Sigmoid colon (tissue), 4 donors: ENCODE measurements at regions not wholly inside any gene's neighbourhood (a gene's known extent, or its start where the extent isn't known, plus 50 kb on each side); places are given as distances from the start of the nearest gene placed in this dataset.
"Not testable (repeated sequence)": the region's sequence is repeated elsewhere in the genome, so short reads cannot be mapped to it uniquely, and the experiment has no call there.

Source experiments
- CTCF ChIP-seq, 4 experiments: fragments of 450-650 bp in 3 of 4; fragments of 200-600 bp in 1 of 4; IDR thresholded peaks; one replicate each; pipeline ENCODE4 v1.5.1; 2016 to 2019; ENCODE audit warnings: antibody characterized with exemption in 4 of 4, mild to moderate bottlenecking in 3 of 4, moderate library complexity in 2 of 4
- POLR2AphosphoS5 ChIP-seq, 4 donors: sonication (generic); formaldehyde crosslinking; IDR thresholded peaks; one replicate each; pipeline ENCODE4 v1.6.1; 2017; ENCODE audit warnings: antibody characterized with exemption in 4 of 4

- not testable (repeated sequence) for TF ChIP-seq CTCF, POLR2AphosphoS5 (IDR thresholded peaks at IDR 0.05)
These were observed 174.0 kb downstream of the ATP6V0E2 start for GRCh38 chr7:150047772-150048171.
